HG03103 (cell line): ENCODE measurements at regions not wholly inside any gene's neighbourhood (a gene's known extent, or its start where the extent isn't known, plus 50 kb on each side); places are given as distances from the start of the nearest gene placed in this dataset.
A peak's percentile ranks its signal among the peaks of the same experiment; 100 is the strongest.

ENCODE experiments used
- ATAC-seq: cut with Tn5 transposase; IDR thresholded peaks from one replicate; pipeline ENCODE4 v1.9.1; 2021; ENCODE audit warnings: low read depth; ENCODE audit not compliant: unreplicated experiment

GRCh38 chr3:34174740-34175139 lies 376.3 kb downstream of the PDCD6IP start:
- no peak for ATAC-seq

DNA sequence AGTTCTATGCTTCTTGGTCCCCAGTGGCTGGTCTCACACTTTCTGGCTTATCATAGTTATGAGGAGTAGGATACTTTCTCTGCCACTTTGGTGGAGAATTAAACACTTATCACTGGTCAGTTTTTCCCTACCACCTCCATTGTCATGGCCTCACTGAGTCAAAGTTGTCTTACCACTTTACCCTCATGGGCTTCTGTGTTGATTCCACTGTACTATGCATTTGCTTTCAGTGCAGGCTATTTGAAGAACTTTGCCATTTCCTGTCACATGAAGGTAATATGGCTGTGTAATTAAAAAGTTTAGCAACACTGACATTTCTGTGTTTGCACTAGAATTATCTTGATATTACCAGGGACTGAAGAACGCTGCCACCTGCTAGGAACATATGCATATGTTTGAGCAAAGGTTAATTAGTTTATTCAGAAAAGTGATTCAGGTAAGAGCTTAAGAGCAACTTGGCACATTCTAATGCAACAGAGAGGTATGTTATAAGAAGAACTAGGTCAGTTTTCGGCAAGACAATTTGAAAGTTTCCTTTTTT lies 377.3 kb downstream of the PDCD6IP start:
- ATAC-seq, result no peak

- ATAC-seq, result no peak
These were observed 378.3 kb downstream of the PDCD6IP start for GRCh38 chr3:34176723-34177122.

DNA sequence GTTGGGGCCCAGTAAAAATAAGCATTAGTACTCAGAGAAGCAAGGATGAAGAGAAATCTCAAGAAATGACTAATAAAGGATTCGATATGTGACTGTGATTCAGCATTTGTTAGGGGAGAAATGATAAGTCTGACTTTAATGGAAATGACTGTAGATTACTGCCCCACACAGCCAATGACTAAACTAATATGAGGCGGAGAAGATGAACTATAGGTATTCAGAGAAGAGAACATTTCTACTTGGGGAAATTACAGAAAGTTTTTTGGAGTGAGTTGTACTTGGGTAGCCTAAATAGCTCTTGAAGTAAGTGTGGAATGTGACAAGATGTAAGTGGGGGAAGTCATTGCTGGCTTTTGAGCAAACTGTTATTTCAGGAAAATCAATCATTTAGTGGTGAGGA lies 380.0 kb downstream of the PDCD6IP start:
- no peak for ATAC-seq

DNA sequence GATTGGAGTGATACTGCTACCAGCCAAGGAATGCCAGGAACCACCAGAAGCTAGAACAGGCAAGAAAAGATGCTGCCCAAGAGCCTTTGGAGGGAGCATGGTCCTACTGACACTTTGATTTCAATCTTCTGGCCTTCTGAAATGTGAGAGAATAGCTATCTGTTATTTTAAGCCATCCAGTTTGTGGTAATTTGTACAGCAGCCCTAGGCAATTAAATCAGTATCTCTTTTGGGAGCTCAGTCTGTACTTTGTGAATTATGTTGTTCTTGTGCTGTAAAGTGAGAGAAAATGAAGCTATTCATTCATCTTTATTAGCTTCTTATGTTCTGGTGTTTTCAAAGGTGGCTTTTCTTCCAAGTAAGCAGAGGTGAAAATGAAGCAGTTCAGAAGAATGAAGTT lies 381.3 kb downstream of the PDCD6IP start:
- no peak for ATAC-seq

- no peak for ATAC-seq
These were observed 382.1 kb downstream of the PDCD6IP start for GRCh38 chr3:34180532-34180931.

GRCh38 chr3:34183114-34183513 lies 384.7 kb downstream of the PDCD6IP start:
- no peak for ATAC-seq

DNA sequence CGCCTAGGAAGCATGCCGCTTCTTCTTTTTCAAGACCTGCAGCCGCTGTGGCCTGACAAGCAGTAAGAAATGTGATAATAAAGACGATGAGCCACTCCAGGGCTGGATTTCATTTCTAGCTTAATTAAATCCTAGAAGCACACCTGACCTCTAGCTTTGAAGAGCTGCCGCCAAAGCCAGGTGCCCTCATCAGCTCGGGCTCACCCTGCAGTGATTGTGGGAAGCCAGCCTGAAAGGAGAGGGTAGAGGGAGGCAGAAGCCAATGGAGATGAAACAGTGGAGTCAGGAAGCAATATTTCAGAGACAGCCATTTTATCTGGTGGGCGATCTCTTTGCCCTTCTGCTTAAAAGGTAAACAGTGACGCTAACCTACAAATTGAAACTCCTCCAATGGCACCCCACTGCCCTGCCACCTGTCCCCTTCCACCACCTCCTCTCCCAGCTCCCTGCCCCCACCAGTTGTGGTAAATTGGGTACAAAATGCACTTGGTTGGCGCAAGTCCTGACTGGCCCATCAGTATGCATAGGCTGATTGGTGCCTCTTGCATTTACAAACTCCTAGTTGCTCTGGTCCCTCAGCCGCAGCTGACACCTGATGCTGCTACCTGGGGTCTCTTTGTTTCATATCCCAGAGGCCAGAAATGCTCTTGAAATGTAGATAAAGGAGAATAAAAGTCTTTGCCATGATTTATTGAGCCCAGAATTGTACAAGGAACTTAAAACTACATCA lies 385.3 kb downstream of the PDCD6IP start:
- no peak for ATAC-seq

DNA sequence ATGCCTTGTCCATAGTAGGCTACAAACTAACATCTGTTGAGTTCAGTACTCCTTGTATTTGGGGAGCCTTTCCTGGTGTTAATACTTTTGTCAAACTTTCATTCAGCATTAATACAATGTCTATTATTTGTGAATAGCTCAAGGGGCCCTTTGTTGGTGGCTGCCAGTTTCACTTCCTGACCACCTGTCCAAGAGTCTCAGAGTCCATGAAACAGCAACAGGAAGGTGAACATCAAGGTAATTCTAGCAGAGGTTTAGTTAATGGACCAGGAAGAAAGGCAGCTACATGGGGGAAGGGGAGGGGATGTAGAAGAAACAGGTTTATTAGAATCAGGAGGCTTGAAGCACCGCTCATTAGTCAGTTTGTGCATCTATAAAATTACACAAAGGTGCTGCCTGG lies 386.9 kb downstream of the PDCD6IP start:
- ATAC-seq, result no peak

- ATAC-seq, result no peak
These were observed 390.7 kb downstream of the PDCD6IP start for GRCh38 chr3:34189133-34189532.

- no peak for ATAC-seq
These were observed 398.5 kb downstream of the PDCD6IP start for GRCh38 chr3:34196914-34197313.

- peak; percentile 43 for ATAC-seq
These were observed 399.9 kb downstream of the PDCD6IP start for GRCh38 chr3:34198309-34198708.

GRCh38 chr3:34200576-34200975 lies 402.1 kb downstream of the PDCD6IP start:
- peak; percentile 85 for ATAC-seq

- ATAC-seq, result no peak
These were observed 404.5 kb downstream of the PDCD6IP start for GRCh38 chr3:34202975-34203374.

- ATAC-seq, result no peak
These were observed 405.0 kb downstream of the PDCD6IP start for GRCh38 chr3:34203386-34203785.

- ATAC-seq, result no peak
These were observed 408.6 kb downstream of the PDCD6IP start for GRCh38 chr3:34207002-34207401.

DNA sequence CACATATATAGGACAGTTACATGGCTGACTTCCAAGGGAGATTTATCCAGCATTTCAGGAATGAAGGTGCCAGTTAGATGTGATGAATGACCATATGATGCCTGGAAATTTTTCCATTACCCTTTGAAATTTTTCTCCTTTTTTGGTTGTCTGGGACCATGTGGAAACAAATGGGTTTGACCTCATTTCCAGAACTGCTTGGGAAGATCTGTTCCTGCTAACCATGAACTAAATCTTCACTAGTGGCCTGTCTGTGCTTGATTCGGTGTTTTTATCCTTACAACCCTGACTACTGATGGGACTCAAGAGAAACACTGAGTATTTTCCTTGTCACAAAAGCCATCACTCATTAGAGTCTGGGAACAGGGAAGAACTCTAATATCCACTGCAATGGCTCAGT lies 409.4 kb downstream of the PDCD6IP start:
- ATAC-seq, result no peak

GRCh38 chr3:34212175-34212574 lies 413.7 kb downstream of the PDCD6IP start:
- no peak for ATAC-seq

DNA sequence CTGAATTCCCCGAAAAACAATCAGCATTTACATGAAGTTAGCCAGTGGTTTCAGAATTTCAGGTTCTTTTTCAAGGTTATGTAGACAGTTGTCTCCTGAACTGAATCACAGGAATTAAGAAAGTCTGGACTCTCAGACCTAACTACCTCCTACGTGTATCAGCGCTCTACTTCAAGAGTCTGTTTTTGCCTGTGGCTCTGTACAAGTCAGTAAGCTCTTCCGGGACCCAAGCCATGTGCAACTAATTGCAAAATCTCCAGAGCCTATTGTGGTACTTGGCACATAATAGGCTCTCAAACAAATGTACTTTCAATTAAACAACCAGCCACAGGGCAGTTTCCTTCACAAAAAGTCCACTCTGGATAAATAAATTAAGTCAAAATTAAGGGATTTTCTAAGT lies 414.2 kb downstream of the PDCD6IP start:
- ATAC-seq, result no peak

GRCh38 chr3:34213478-34213877 lies 415.0 kb downstream of the PDCD6IP start:
- ATAC-seq, result no peak

DNA sequence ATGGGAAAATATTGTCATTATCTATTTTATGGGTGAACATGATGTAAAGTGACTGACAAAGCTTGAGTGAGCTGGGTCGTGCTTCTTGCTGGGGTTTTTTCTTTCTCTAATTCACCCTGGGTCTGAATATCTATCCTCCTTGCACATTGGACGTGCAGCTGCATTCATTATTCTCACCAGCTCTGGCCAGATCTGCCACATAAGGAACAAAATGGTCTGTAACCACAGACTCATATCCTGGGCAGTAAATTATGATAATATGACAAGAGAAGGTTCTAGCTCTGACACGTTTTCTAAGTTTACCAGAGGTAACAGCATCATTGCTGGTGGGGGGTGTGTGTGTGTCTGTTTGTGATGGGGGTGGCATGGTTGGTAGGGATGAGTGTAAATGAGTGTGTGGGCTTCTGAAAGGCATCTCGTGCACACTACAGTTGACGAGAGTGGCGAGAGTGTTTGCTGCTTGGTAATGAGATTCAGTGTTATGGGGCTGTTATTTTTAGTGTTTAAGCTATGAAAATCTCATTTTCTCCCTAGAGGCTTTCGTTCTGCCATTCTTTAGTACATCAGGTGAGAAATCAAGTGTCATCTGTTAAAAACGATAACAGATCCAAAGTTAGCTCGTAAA lies 418.4 kb downstream of the PDCD6IP start:
- ATAC-seq, result no peak

DNA sequence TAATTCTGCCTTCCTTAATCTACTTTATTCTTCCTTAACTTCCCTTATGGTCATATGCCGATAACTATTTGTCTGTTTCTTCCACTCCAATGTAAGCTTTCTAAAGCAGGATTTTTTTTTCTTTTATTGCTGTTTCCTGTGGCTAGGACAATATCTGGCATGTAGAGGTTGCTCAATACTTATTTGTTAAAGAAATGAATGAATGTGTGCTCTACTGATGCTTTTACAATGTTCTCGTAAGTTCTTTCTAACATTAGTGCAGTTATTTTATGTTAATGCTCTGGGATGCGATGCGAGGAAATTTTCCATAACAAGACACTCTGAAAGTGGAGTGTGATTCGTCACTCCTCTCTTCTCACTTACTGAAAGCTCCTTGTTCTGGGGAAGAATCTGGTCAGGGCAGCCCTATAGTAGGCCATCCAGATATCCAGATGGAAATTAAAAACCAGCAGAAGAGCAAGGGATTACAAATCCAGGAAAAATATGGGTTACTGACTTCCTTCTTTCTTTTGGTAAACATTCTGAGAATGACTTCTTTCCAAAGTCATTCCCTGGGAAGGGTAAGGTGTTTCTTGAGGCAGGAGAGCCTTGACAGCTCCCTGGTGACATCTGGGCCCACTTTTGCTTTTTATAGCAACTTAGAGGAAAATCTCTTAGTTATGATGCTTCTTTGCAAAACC lies 420.4 kb downstream of the PDCD6IP start:
- ATAC-seq, result no peak
